GM12878 (cell line): ENCODE measurements at regions not wholly inside any gene's neighbourhood (a gene's known extent, or its start where the extent isn't known, plus 50 kb on each side); places are given as distances from the start of the nearest gene placed in this dataset.

ENCODE experiments used
- ATAC-seq: fragments of 200-7000 bp; cut with Tn5 transposase; 3 replicates; pipeline ENCODE4 v1.9.1; 2020; ENCODE audit warnings: mild to moderate bottlenecking, moderate library complexity
- BruUV-seq: library from RNA; stranded (reverse); fragments of 400-500 nt; replicated peaks from 2 replicates; lab custom pipeline; 2021; lab: Mats Ljungman, UMichigan
- CTCF ChIA-PET: fragments of 300-600 bp; sonication (Branson Sonifier 250); formaldehyde crosslinking; extraction: SDS; loops from one replicate; lab custom pipeline; 2021; ENCODE audit warnings: inconsistent platforms; lab: Yijun Ruan, JAX
- POLR2A ChIA-PET: fragments of 350-600 bp; formaldehyde crosslinking; extraction: SDS; loops from one replicate; lab custom pipeline; 2021; ENCODE audit warnings: inconsistent platforms; lab: Charles Lee
- RAD21 ChIA-PET: fragments of 300-600 bp; sonication (Branson Sonifier 250); formaldehyde crosslinking; loops from one replicate; lab custom pipeline; 2023; ENCODE audit warnings: antibody characterized with exemption; ENCODE audit not compliant: unreplicated experiment; lab: Charles Lee
- SMC1A ChIA-PET: fragments of 300-600 bp; sonication (Branson Sonifier 250); formaldehyde crosslinking; loops from one replicate; lab custom pipeline; 2023; ENCODE audit not compliant: unreplicated experiment, uncharacterized antibody; lab: Charles Lee
- DNase-seq: peaks from one replicate; pipeline ENCODE4 v3.0.0-alpha.2; 2011; ENCODE audit warnings: low read depth, low spot score
- FAIRE-seq: peaks from 3 replicates; lab custom pipeline; 2011; peaks lifted over from hg19 to GRCh38; lab: Jason Lieb, UNC
- H2AFZ ChIP-seq: 2 replicates; pipeline ENCODE4 v1.6.0; 2011; ENCODE audit warnings: low read depth, low read length, control low read depth; ENCODE audit not compliant: control insufficient read depth
- H3K27ac ChIP-seq: 2 replicates; pipeline ENCODE4 v1.5.1; 2011; ENCODE audit warnings: control low read depth; ENCODE audit not compliant: control insufficient read depth, insufficient read depth
- H3K27me3 ChIP-seq, 2 experiments: replicated peaks in 1 of 2; 2 replicates each; pipeline versions ENCODE4 v1.6.0 to v1.6.1; 2011; ENCODE audit warnings: low read length in 1 of 2; ENCODE audit not compliant: control insufficient read depth in 2 of 2, insufficient read depth in 2 of 2
- H3K36me3 ChIP-seq, 2 experiments: 2 replicates each; pipeline ENCODE4 v1.5.1; 2011; ENCODE audit warnings: low read length in 1 of 2; ENCODE audit not compliant: control insufficient read depth in 2 of 2, insufficient read depth in 2 of 2
- H3K4me1 ChIP-seq: 2 replicates; pipeline ENCODE4 v1.6.1; 2011; ENCODE audit warnings: mild to moderate bottlenecking, low read length, moderate library complexity, mixed read lengths; ENCODE audit not compliant: control insufficient read depth, insufficient read depth
- H3K4me2 ChIP-seq: 2 replicates; pipeline ENCODE4 v1.6.0; 2011; ENCODE audit warnings: control low read depth; ENCODE audit not compliant: control insufficient read depth, insufficient read depth
- H3K4me3 ChIP-seq: fragments of 200-600 bp; sonication (generic); 2 replicates; pipeline ENCODE4 v1.5.1; 2016
- H3K79me2 ChIP-seq: 2 replicates; pipeline ENCODE4 v1.6.0; 2011; ENCODE audit warnings: low read length; ENCODE audit not compliant: control insufficient read depth, insufficient read depth
- H3K9ac ChIP-seq: 2 replicates; pipeline ENCODE4 v1.8.0; 2011; ENCODE audit warnings: low read length, control low read depth, mixed read lengths; ENCODE audit not compliant: control insufficient read depth, insufficient read depth
- H3K9me3 ChIP-seq: replicated peaks from 3 replicates; pipeline ENCODE4 v1.5.1; 2011; ENCODE audit warnings: mild to moderate bottlenecking, low read length; ENCODE audit not compliant: control insufficient read depth, insufficient read depth
- H4K20me1 ChIP-seq: 2 replicates; pipeline ENCODE4 v1.6.0; 2011; ENCODE audit not compliant: control insufficient read depth, insufficient read depth
- CBX3 ChIP-seq: fragments of 200-600 bp; sonication (generic); IDR thresholded peaks from 2 replicates; pipeline ENCODE4 v1.6.1; 2016; ENCODE audit warnings: low read depth, borderline replicate concordance
- CEBPB ChIP-seq, 2 experiments: fragments of 150-350 bp in 1 of 2; IDR thresholded peaks; 2 replicates each; pipeline ENCODE4 v1.6.1; 2012 to 2014; ENCODE audit warnings: low read depth in 2 of 2, low read length in 2 of 2, borderline replicate concordance in 1 of 2, inconsistent platforms in 1 of 2
- CREM ChIP-seq: IDR thresholded peaks from 2 replicates; pipeline ENCODE4 v1.6.1; 2014; ENCODE audit warnings: antibody characterized with exemption, low read depth
- EED ChIP-seq: sonication (generic); IDR thresholded peaks from 2 replicates; pipeline ENCODE4 v1.6.1; 2016; ENCODE audit warnings: antibody characterized with exemption, low read depth
- KAT2A ChIP-seq: conservative IDR thresholded peaks from 2 replicates; pipeline ENCODE4 v1.6.1; 2011; ENCODE audit warnings: low read depth, low read length; ENCODE audit not compliant: control insufficient read depth
- KDM1A ChIP-seq: fragments of 200-600 bp; sonication (generic); IDR thresholded peaks from 2 replicates; pipeline ENCODE4 v1.6.1; 2016; ENCODE audit warnings: borderline replicate concordance
- KLF5 ChIP-seq: fragments of 450-650 bp; IDR thresholded peaks from 2 replicates; pipeline ENCODE4 v1.6.1; 2014; ENCODE audit warnings: mild to moderate bottlenecking; ENCODE audit not compliant: partially characterized antibody
- NFIC ChIP-seq: IDR thresholded peaks from 2 replicates; pipeline ENCODE4 v1.6.1; 2012; ENCODE audit warnings: low read depth, mild to moderate bottlenecking, inconsistent platforms, low read length, moderate library complexity
- NR2C2 ChIP-seq: IDR thresholded peaks from 2 replicates; pipeline ENCODE4 v1.6.1; 2011; ENCODE audit warnings: borderline replicate concordance, low read depth; ENCODE audit not compliant: control insufficient read depth, insufficient read length
- NR2F1 ChIP-seq: fragments of 450-650 bp; conservative IDR thresholded peaks from 2 replicates; pipeline ENCODE4 v1.6.1; 2017; ENCODE audit warnings: mild to moderate bottlenecking
- TCF12 ChIP-seq: IDR thresholded peaks from 2 replicates; pipeline ENCODE4 v1.6.1; 2011; ENCODE audit warnings: low read depth, mild to moderate bottlenecking, low read length
- YY1 ChIP-seq: IDR thresholded peaks from 2 replicates; pipeline ENCODE4 v1.6.1; 2011; ENCODE audit warnings: low read depth, mild to moderate bottlenecking, low read length
- WGBS: methylation state at CpG from one replicate; pipeline ENCODE4 v1.1.6; 2016; ENCODE audit warnings: low lambda C conversion rate; ENCODE audit not compliant: insufficient replicate concordance, insufficient coverage; ENCODE audit errors: missing lambda C conversion rate; 5-methylcytosine and 5-hydroxymethylcytosine counted together
- in situ Hi-C: fragments of 300-500 bp; cut with MboI; formaldehyde crosslinking; loops from 9 replicates; pipeline ENCODE4 v1.14.3; 2018; ENCODE audit warnings: mixed read lengths
- intact Hi-C: fragments of 100-400 bp; cut with micrococcal nuclease; formaldehyde crosslinking; loops from one replicate; pipeline ENCODE4 v1.14.2; 2022; ENCODE audit not compliant: unreplicated experiment
- TF ChIP-seq, protein P1 (sequence below): fragments of 450-650 bp; IDR thresholded peaks from 2 replicates; pipeline ENCODE4 v1.6.1; 2017; ENCODE audit warnings: borderline replicate concordance
- TF ChIP-seq, protein P2 (sequence below): fragments of 450-650 bp; IDR thresholded peaks from 2 replicates; pipeline ENCODE4 v1.6.1; 2017; ENCODE audit warnings: mild to moderate bottlenecking, low read depth, inconsistent platforms; ENCODE audit not compliant: poor library complexity, severe bottlenecking
- TF ChIP-seq, protein P3 (sequence below): IDR thresholded peaks from 2 replicates; pipeline ENCODE4 v1.6.1; 2012; ENCODE audit warnings: low read length, inconsistent platforms
- TF ChIP-seq, protein P4 (sequence below): fragments of 450-650 bp; IDR thresholded peaks from 2 replicates; pipeline ENCODE4 v1.6.1; 2017; ENCODE audit warnings: mild to moderate bottlenecking

DNA sequence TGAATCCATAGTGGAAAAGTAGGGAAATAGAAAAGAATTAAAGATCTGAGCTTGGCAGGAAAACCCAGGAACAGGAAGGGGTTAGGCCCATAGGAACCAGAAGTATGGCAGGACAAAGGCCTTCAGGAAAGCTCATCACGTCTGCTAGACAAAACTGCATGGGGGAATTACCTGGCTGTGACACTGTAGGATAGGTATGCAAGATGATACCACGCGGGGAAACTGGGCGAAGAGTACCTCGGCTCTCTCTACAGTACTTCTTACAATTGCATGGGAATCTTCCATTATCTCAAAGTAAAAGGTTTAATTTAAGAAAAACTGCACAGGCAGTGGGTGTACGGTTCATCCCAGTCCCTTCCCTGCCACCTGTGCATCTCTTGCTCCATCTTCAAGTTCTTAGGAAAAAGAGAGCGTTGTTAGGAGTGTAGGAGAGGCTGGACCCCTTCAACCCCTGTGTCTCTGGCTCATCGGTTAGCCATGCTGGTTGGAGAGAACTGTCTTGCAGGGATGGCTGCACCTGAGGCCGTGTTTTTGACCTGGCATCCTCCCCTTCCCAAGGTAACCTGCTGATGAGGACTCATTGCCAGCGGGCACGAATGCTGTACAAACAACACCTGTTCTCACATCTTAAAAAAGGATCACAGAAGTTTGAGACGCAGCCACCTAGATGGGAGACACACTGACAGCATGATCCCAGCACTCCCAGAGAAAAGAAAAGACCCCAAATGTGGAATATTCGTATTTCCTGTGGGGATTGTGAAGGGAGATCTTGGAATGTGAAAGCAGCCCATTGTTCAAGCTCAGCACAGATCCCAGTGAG, 120.5 kb upstream of the COPS8 start:
- ATAC-seq: no peak
- Histone ChIP-seq H4K20me1 (no peaks in the 10 kb centered on the region), H3K4me3 (no peak overlapping the region), H3K9ac (no peak overlapping the region), H3K27ac (no peak overlapping the region), H3K27me3 (peaks cover 0 to 4% of the 10 kb centered on the region in 2 experiments; a peak in 1 of 4 replicates), H3K9me3 (no peaks in the 10 kb centered on the region), H3K36me3 (no peaks in the 10 kb centered on the region), H3K79me2 (no peaks in the 10 kb centered on the region), H3K4me2 (no peak overlapping the region), H2AFZ (no peak overlapping the region), H3K4me1 (no peaks in the 10 kb centered on the region)
- TF ChIP-seq KAT2A (no peak), YY1 (no peak), NR2F1 (no peak), NR2C2 (no peak), NFIC (no peak), KDM1A (no peak), CEBPB (IDR thresholded peaks at IDR 0.05; ENCODE audit: borderline replicate concordance in 1 of 2, low read depth in 2 of 2, low read length in 2 of 2) (no peak), KLF5 (no peak), TCF12 (no peak), EED (no peak), CBX3 (no peak), CREM (no peak)
- TF ChIP-seq, protein P1, sequence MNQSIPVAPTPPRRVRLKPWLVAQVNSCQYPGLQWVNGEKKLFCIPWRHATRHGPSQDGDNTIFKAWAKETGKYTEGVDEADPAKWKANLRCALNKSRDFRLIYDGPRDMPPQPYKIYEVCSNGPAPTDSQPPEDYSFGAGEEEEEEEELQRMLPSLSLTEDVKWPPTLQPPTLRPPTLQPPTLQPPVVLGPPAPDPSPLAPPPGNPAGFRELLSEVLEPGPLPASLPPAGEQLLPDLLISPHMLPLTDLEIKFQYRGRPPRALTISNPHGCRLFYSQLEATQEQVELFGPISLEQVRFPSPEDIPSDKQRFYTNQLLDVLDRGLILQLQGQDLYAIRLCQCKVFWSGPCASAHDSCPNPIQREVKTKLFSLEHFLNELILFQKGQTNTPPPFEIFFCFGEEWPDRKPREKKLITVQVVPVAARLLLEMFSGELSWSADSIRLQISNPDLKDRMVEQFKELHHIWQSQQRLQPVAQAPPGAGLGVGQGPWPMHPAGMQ: no peak
- TF ChIP-seq, protein P2, sequence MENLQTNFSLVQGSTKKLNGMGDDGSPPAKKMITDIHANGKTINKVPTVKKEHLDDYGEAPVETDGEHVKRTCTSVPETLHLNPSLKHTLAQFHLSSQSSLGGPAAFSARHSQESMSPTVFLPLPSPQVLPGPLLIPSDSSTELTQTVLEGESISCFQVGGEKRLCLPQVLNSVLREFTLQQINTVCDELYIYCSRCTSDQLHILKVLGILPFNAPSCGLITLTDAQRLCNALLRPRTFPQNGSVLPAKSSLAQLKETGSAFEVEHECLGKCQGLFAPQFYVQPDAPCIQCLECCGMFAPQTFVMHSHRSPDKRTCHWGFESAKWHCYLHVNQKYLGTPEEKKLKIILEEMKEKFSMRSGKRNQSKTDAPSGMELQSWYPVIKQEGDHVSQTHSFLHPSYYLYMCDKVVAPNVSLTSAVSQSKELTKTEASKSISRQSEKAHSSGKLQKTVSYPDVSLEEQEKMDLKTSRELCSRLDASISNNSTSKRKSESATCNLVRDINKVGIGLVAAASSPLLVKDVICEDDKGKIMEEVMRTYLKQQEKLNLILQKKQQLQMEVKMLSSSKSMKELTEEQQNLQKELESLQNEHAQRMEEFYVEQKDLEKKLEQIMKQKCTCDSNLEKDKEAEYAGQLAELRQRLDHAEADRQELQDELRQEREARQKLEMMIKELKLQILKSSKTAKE: no peak
- TF ChIP-seq, protein P3, sequence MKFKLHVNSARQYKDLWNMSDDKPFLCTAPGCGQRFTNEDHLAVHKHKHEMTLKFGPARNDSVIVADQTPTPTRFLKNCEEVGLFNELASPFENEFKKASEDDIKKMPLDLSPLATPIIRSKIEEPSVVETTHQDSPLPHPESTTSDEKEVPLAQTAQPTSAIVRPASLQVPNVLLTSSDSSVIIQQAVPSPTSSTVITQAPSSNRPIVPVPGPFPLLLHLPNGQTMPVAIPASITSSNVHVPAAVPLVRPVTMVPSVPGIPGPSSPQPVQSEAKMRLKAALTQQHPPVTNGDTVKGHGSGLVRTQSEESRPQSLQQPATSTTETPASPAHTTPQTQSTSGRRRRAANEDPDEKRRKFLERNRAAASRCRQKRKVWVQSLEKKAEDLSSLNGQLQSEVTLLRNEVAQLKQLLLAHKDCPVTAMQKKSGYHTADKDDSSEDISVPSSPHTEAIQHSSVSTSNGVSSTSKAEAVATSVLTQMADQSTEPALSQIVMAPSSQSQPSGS: no peak
- TF ChIP-seq, protein P4, sequence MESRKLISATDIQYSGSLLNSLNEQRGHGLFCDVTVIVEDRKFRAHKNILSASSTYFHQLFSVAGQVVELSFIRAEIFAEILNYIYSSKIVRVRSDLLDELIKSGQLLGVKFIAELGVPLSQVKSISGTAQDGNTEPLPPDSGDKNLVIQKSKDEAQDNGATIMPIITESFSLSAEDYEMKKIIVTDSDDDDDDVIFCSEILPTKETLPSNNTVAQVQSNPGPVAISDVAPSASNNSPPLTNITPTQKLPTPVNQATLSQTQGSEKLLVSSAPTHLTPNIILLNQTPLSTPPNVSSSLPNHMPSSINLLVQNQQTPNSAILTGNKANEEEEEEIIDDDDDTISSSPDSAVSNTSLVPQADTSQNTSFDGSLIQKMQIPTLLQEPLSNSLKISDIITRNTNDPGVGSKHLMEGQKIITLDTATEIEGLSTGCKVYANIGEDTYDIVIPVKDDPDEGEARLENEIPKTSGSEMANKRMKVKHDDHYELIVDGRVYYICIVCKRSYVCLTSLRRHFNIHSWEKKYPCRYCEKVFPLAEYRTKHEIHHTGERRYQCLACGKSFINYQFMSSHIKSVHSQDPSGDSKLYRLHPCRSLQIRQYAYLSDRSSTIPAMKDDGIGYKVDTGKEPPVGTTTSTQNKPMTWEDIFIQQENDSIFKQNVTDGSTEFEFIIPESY: no peak
- 27% methylated on average over 13 of the region's 13 CpGs for WGBS
- no TSS peak for BruUV-seq
- POLR2A ChIA-PET: interaction anchor here (1.3 to 1.4 kb wide), 2 partner anchors 29 to 120 kb away, joined by 3 read pairs; no protein-coding TSS in a partner anchor
- SMC1A ChIA-PET: no interaction called here
- intact Hi-C loops (no loop called here), in situ Hi-C loops (no loop called here)
- no peak for DNase-seq
- RAD21 ChIA-PET: no interaction called here
- CTCF ChIA-PET: no interaction called here
- FAIRE-seq: no peak
